Thymus (tissue), 11 donors: ENCODE measurements at regions not wholly inside any gene's neighbourhood (a gene's known extent, or its start where the extent isn't known, plus 50 kb on each side); places are given as distances from the start of the nearest gene placed in this dataset.

ENCODE experiments used
- DNase-seq, 9 donors: peaks; one replicate each; pipeline ENCODE4 v3.0.0-alpha.2; 2013; ENCODE audit warnings: low spot score in 9 of 9, low read depth in 6 of 9, missing footprints in 1 of 9
- H3K27ac ChIP-seq, 2 donors: one replicate each; pipeline ENCODE4 v1.5.1; 2013; ENCODE audit warnings: control low read depth in 1 of 2, low read depth in 1 of 2, low read length in 1 of 2, mild to moderate bottlenecking in 1 of 2, moderate library complexity in 1 of 2
- H3K27me3 ChIP-seq, 2 donors: one replicate each; pipeline ENCODE4 v1.5.1; 2013; ENCODE audit warnings: low read length in 1 of 2; ENCODE audit not compliant: control insufficient read depth in 2 of 2, insufficient read depth in 1 of 2
- H3K36me3 ChIP-seq, 2 donors: one replicate each; pipeline ENCODE4 v1.5.1; 2013; ENCODE audit warnings: low read length in 1 of 2, mild to moderate bottlenecking in 1 of 2, moderate library complexity in 1 of 2; ENCODE audit not compliant: control insufficient read depth in 2 of 2, insufficient read depth in 2 of 2
- H3K4me1 ChIP-seq, 2 donors: one replicate each; pipeline ENCODE4 v1.5.1; 2013; ENCODE audit warnings: low read length in 2 of 2; ENCODE audit not compliant: control insufficient read depth in 2 of 2, insufficient read depth in 2 of 2
- H3K4me3 ChIP-seq, 2 donors: one replicate each; pipeline ENCODE4 v1.5.1; 2013; ENCODE audit warnings: low read length in 2 of 2, control low read depth in 1 of 2, mild to moderate bottlenecking in 1 of 2
- H3K9me3 ChIP-seq, 2 donors: one replicate each; pipeline ENCODE4 v1.5.1; 2013; ENCODE audit warnings: low read length in 1 of 2, mild to moderate bottlenecking in 1 of 2; ENCODE audit not compliant: control insufficient read depth in 2 of 2, insufficient read depth in 1 of 2
- WGBS: extraction: QIAGEN DNeasy Blood & Tissue Kit; methylation state at CpG from one replicate; pipeline ENCODE4 v1.1.7; 2013; 5-methylcytosine and 5-hydroxymethylcytosine counted together
- donor health status: healthy.

GRCh38 chr9:11722957-11723356 lies 970.2 kb upstream of the TYRP1 start:
- 84% methylated on average over 3 of the region's 3 CpGs for WGBS

GRCh38 chr9:11726659-11727058 lies 966.5 kb upstream of the TYRP1 start:
- 15% methylated on average over 1 of the region's 1 CpG for whole genome bisulfite sequencing
- DNase-seq: no peak
- Histone ChIP-seq H3K4me3 (no peak overlapping the region), H3K36me3 (no peaks in the 10 kb centered on the region), H3K27me3 (no peaks in the 10 kb centered on the region), H3K27ac (no peak overlapping the region), H3K4me1 (no peaks in the 10 kb centered on the region), H3K9me3 (no peaks in the 10 kb centered on the region)

More at GRCh38 chr9:11722957-11723356, 970.2 kb upstream of the TYRP1 start:
- DNase-seq: no peak
- H3K4me1 ChIP-seq: no peaks in the 10 kb centered on the region
- H3K36me3 ChIP-seq: no peaks in the 10 kb centered on the region
- H3K27ac ChIP-seq: no peak overlapping the region
- no peak overlapping the region for H3K4me3 ChIP-seq
- no peaks in the 10 kb centered on the region for H3K9me3 ChIP-seq
- no peaks in the 10 kb centered on the region for H3K27me3 ChIP-seq

- no peak for DNase-seq
Measured at GRCh38 chr9:11735391-11735790, 957.8 kb upstream of the TYRP1 start.

GRCh38 chr9:11742471-11742870 lies 950.7 kb upstream of the TYRP1 start:
- WGBS: 93% methylated on average over 1 of the region's 1 CpG
- no peak overlapping the region for H3K4me3 ChIP-seq
- no peaks in the 10 kb centered on the region for H3K27me3 ChIP-seq

More at GRCh38 chr9:11735391-11735790, 957.8 kb upstream of the TYRP1 start:
- Histone ChIP-seq H3K4me3 (no peak overlapping the region), H3K27me3 (no peaks in the 10 kb centered on the region), H3K4me1 (no peaks in the 10 kb centered on the region), H3K27ac (no peak overlapping the region), H3K36me3 (no peaks in the 10 kb centered on the region), H3K9me3 (no peaks in the 10 kb centered on the region)
- 77% methylated on average over 1 of the region's 1 CpG for WGBS

GRCh38 chr9:11743356-11743755 lies 949.8 kb upstream of the TYRP1 start:
- H3K27me3 ChIP-seq: no peaks in the 10 kb centered on the region
- no peak for DNase-seq
- no peak overlapping the region for H3K27ac ChIP-seq
- H3K9me3 ChIP-seq: no peaks in the 10 kb centered on the region
- no peak overlapping the region for H3K4me3 ChIP-seq
- whole genome bisulfite sequencing: 96% methylated on average over 2 of the region's 2 CpGs
- no peaks in the 10 kb centered on the region for H3K36me3 ChIP-seq
- no peaks in the 10 kb centered on the region for H3K4me1 ChIP-seq

More at GRCh38 chr9:11742471-11742870, 950.7 kb upstream of the TYRP1 start:
- no peak overlapping the region for H3K27ac ChIP-seq
- no peaks in the 10 kb centered on the region for H3K9me3 ChIP-seq
- no peaks in the 10 kb centered on the region for H3K4me1 ChIP-seq
- H3K36me3 ChIP-seq: no peaks in the 10 kb centered on the region
- DNase-seq: no peak

GRCh38 chr9:11749396-11749795 lies 943.8 kb upstream of the TYRP1 start:
- 65% methylated on average over 2 of the region's 2 CpGs for WGBS
- Histone ChIP-seq H3K4me3 (no peak overlapping the region), H3K27me3 (no peaks in the 10 kb centered on the region), H3K36me3 (no peaks in the 10 kb centered on the region), H3K27ac (no peak overlapping the region), H3K9me3 (no peaks in the 10 kb centered on the region), H3K4me1 (no peaks in the 10 kb centered on the region)
- no peak for DNase-seq

- H3K4me3 ChIP-seq: no peak overlapping the region
- H3K36me3 ChIP-seq: no peaks in the 10 kb centered on the region
- H3K9me3 ChIP-seq: no peaks in the 10 kb centered on the region
- no peak overlapping the region for H3K27ac ChIP-seq
- DNase-seq: no peak
- no peaks in the 10 kb centered on the region for H3K4me1 ChIP-seq
- no peaks in the 10 kb centered on the region for H3K27me3 ChIP-seq
Measured at GRCh38 chr9:11755951-11756350, 937.2 kb upstream of the TYRP1 start.

DNA sequence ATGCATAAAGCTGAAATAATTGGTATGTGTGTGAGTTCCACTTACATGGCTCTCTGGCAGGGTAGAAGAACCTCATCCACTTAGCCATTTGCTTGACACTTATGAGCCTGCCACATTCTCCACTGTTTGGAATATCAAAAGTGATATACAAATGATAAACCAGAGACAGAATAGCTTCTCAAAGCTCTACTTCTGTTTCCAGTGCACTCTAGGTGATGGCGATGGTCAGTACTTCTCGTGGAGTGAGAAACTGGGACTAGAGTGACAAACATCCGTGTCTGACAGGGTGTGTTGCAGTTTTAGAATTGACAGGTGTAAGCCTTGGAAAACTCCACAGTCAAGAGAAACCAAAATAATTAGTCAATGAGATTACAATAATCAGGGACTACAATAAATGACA lies 935.8 kb upstream of the TYRP1 start:
- Histone ChIP-seq H3K27ac (no peak overlapping the region), H3K4me1 (no peaks in the 10 kb centered on the region), H3K36me3 (no peaks in the 10 kb centered on the region), H3K4me3 (no peak overlapping the region), H3K27me3 (no peaks in the 10 kb centered on the region), H3K9me3 (peaks cover 0 to 3% of the 10 kb centered on the region in 2 donors)
- 94% methylated on average over 3 of the region's 3 CpGs for WGBS
- no peak for DNase-seq

- no peaks in the 10 kb centered on the region for H3K4me1 ChIP-seq
- DNase-seq: no peak
- 93% methylated on average over 3 of the region's 3 CpGs for WGBS
- no peaks in the 10 kb centered on the region for H3K27me3 ChIP-seq
- no peaks in the 10 kb centered on the region for H3K36me3 ChIP-seq
- no peak overlapping the region for H3K27ac ChIP-seq
- H3K9me3 ChIP-seq: peaks cover 0 to 4% of the 10 kb centered on the region in 2 donors
- H3K4me3 ChIP-seq: no peak overlapping the region
Measured at GRCh38 chr9:11758016-11758415, 935.2 kb upstream of the TYRP1 start.

DNA sequence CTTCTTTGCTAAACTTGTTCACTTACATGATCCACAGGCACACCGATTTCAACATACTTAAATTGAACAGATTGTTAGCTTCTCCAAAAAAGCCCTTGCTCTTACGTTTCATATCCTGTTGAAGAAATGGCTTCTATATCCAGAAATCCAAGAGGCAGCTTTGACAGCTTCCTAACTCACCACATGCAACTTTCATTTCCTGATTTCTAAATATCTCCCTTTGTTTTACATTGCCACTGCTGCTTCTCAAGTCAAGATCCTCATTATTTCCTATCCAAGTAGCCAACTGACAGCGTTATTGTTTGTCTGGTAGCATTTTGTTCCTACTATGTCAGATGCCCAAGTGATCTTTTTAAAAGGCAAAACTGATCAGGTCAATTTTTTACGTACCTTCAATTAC lies 913.2 kb upstream of the TYRP1 start:
- no peak overlapping the region for H3K4me3 ChIP-seq
- no peaks in the 10 kb centered on the region for H3K36me3 ChIP-seq
- 77% methylated on average over 4 of the region's 4 CpGs for WGBS
- H3K27me3 ChIP-seq: no peaks in the 10 kb centered on the region
- H3K27ac ChIP-seq: no peak overlapping the region
- H3K9me3 ChIP-seq: no peaks in the 10 kb centered on the region
- DNase-seq: no peak
- no peaks in the 10 kb centered on the region for H3K4me1 ChIP-seq
